Activated T-cell treated with anti-CD3 and anti-CD28 coated beads, Interleukin-2, amount 50 U/mL, for 72 hours (primary cell): ENCODE measurements at regions not wholly inside any gene's neighbourhood (a gene's known extent, or its start where the extent isn't known, plus 50 kb on each side); places are given as distances from the start of the nearest gene placed in this dataset.
"Not testable (repeated sequence)": the region's sequence is repeated elsewhere in the genome, so short reads cannot be mapped to it uniquely, and the experiment has no call there.

Experiments used
- ATAC-seq, 2 donors: fragments of 150-1000 bp; cut with Tn5 transposase; replicated peaks in 1 of 2; 2 replicates each; pipeline ENCODE4 v1.10.0; 2021; ENCODE audit warnings: moderate library complexity in 2 of 2, mild to moderate bottlenecking in 1 of 2
- DNase-seq, 2 donors: peaks; one replicate each; pipeline ENCODE4 v3.0.0; 2021 to 2022; ENCODE audit warnings: mixed read lengths in 1 of 2
- H3K27ac Mint-ChIP-seq: one replicate; pipeline ENCODE4 v1.8.0; 2022; ENCODE audit warnings: mild to moderate bottlenecking, moderate library complexity, mixed read lengths
- H3K27me3 Mint-ChIP-seq: one replicate; pipeline ENCODE4 v1.8.0; 2022; ENCODE audit warnings: low read depth, mixed read lengths
- H3K36me3 Mint-ChIP-seq, 2 donors: one replicate each; pipeline ENCODE4 v1.8.0; 2022; ENCODE audit warnings: mixed read lengths in 2 of 2, mild to moderate bottlenecking in 1 of 2; ENCODE audit not compliant: insufficient read depth in 2 of 2
- H3K4me1 Mint-ChIP-seq: one replicate; pipeline ENCODE4 v1.8.0; 2022; ENCODE audit warnings: low read depth, mixed read lengths
- H3K4me3 Mint-ChIP-seq, 2 donors: one replicate each; pipeline ENCODE4 v1.8.0; 2022; ENCODE audit warnings: mild to moderate bottlenecking in 2 of 2, mixed read lengths in 2 of 2, moderate library complexity in 2 of 2
- H3K9me3 Mint-ChIP-seq, 2 donors: one replicate each; pipeline ENCODE4 v1.8.0; 2022; ENCODE audit warnings: mixed read lengths in 2 of 2

DNA sequence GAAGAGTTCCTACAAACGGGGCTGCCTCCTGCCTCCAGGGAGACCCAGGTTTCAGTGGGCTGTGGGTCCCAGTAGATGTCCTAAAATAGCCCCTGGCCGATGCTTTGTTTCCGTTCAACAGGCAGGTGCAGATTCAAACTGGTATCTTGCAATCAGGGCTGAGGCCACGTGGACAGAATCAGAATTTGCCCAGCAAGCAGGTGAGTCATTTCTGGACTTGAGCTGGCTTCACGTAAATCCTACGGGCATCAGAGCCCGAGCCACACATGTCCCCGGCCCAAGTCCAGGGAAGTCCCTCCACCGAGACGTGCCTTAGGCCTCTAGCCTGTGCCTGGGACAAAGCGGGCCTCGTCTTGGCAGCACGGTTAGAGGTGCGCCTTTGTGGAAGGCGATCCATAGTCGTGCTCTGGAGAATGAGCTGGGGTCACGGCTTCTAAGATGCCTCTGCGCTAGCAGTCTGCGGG is 101.6 kb upstream of the FRMD1 start:
- H3K27me3 Mint-ChIP-seq: no peaks in the 10 kb centered on the region
- no peak for DNase-seq
- no peaks in the 10 kb centered on the region for H3K36me3 Mint-ChIP-seq
- H3K27ac Mint-ChIP-seq: no peak overlapping the region
- no peaks in the 10 kb centered on the region for H3K4me1 Mint-ChIP-seq
- H3K4me3 Mint-ChIP-seq: no peak overlapping the region
- no peaks in the 10 kb centered on the region for H3K9me3 Mint-ChIP-seq
- no peak for ATAC-seq

GRCh38 chr6:168179702-168180382 is 100.8 kb upstream of the FRMD1 start:
- no peaks in the 10 kb centered on the region for H3K27me3 Mint-ChIP-seq
- H3K4me3 Mint-ChIP-seq: no peak overlapping the region
- H3K27ac Mint-ChIP-seq: no peak overlapping the region
- ATAC-seq: no peak
- no peaks in the 10 kb centered on the region for H3K36me3 Mint-ChIP-seq
- DNase-seq: no peak
- no peaks in the 10 kb centered on the region for H3K4me1 Mint-ChIP-seq
- H3K9me3 Mint-ChIP-seq: no peaks in the 10 kb centered on the region

GRCh38 chr6:168179133-168179532 is 100.1 kb upstream of the FRMD1 start:
- DNase-seq: no peak
- no peak overlapping the region for H3K27ac Mint-ChIP-seq
- no peak overlapping the region for H3K4me3 Mint-ChIP-seq
- no peaks in the 10 kb centered on the region for H3K36me3 Mint-ChIP-seq
- H3K4me1 Mint-ChIP-seq: no peaks in the 10 kb centered on the region
- no peak for ATAC-seq
- no peaks in the 10 kb centered on the region for H3K9me3 Mint-ChIP-seq
- peaks cover 6% of the 10 kb centered on the region for H3K27me3 Mint-ChIP-seq

DNA sequence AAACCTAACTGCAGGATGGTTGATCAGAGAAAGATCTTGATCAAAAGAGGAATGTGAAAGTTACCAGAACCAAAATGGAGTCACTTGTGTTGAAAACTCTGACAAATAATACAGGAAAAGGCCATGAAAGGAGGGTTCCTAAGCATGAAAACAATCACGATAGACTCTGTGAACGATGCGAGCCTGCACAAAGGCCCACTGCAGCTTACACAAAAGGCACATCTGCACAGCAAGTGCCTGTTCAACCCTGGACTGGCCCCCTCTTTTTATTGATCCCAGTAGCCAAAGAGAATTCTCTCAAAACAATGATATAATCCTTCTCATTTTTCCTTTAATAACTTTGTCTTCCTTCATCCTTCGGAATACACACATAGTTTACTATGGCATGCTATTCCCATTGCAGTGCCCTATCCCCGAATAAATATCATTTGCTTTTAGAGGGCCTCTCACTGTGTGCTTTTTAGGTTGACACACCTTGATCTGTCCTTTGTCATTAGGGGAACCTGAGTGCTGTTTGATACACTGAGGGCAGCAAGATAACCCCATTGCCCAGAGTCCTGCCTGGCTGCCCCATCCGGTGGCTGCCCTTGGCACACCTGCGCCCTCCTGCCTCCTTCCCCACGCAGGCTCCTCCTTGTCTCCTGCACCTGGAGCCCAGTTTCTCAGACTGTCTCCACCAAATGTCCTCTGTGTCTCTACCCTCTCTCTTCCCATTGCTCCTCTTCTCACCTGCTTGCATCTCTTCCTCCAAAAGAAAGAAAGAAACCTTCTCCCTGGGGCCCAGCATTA is 98.3 kb upstream of the FRMD1 start:
- Mint-ChIP-seq H3K27ac (no peak overlapping the region), H3K9me3 (no peaks in the 10 kb centered on the region), H3K4me1 (no peaks in the 10 kb centered on the region), H3K4me3 (no peak overlapping the region), H3K36me3 (no peaks in the 10 kb centered on the region), H3K27me3 (peaks cover 16% of the 10 kb centered on the region)
- DNase-seq (no peak), ATAC-seq (no peak)

DNA sequence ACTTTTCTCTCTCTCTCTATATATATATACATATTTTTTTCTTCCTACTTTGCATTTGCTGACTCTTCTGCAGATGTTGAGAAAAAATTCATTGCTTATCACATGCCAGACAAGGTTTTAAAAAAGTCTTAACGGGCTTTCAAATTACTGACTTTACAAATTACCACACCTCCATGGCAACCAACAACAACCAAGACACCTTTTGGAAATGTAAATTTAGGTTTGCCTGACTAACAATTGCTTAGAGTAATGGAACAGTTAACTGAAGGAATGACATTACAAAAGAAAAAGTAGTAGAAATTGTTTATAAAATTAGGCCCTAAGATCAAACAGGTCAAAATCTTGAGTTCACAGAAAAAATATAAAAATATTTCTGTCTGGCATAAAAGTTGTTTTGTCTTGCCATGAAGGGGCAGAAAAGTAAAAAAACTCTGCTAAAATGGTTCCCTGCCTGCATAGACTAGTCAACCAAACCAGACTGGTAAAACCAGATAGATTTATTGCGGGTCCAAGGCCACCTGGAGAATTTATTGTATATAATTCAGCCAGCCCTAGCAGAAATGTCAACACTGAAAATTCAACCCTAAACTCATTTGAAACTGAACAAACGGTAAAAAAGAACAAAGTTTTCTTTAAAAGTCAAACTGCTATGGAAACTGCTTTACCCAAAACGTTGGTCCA is 92.8 kb upstream of the FRMD1 start:
- Mint-ChIP-seq H3K27me3 (peaks cover 16% of the 10 kb centered on the region), H3K36me3 (peaks cover 5 to 12% of the 10 kb centered on the region in 2 donors), H3K27ac (no peak overlapping the region)

GRCh38 chr6:168170841-168171601 is 92.0 kb upstream of the FRMD1 start:
- peaks cover 5 to 12% of the 10 kb centered on the region in 2 donors for H3K36me3 Mint-ChIP-seq
- peaks cover 1 to 8% of the 10 kb centered on the region in 2 donors for H3K9me3 Mint-ChIP-seq
- peaks cover 16% of the 10 kb centered on the region for H3K27me3 Mint-ChIP-seq
- H3K4me3 Mint-ChIP-seq: no peak overlapping the region
- DNase-seq (no peak), ATAC-seq (no peak)
- H3K27ac Mint-ChIP-seq: no peak overlapping the region
- H3K4me1 Mint-ChIP-seq: no peaks in the 10 kb centered on the region

More for the DNA sequence above, 92.8 kb upstream of the FRMD1 start:
- Mint-ChIP-seq H3K4me1 (no peaks in the 10 kb centered on the region), H3K9me3 (peaks cover 0 to 8% of the 10 kb centered on the region in 2 donors), H3K4me3 (no peak overlapping the region)
- ATAC-seq: no peak
- DNase-seq: no peak

DNA sequence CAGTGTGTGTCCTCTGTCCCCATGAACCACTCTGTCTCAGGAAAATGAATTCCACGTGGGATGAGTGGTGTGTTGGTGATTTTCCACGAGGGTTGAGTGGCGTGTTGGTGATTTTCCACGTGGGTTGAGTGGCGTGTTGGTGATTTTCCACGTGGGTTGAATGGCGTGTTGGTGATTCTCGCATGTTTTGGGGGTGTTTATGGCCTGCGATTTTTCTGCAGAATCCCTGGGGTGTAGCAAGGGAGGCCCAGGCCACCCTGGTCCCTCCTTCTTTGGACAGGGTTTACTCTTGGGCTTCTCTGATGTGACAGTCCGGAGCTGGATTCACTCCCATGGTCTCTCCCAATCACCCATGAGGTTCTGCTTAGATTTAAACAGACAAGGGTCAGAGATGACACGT is 90.6 kb upstream of the FRMD1 start:
- Mint-ChIP-seq H3K36me3 (peaks cover 5 to 12% of the 10 kb centered on the region in 2 donors), H3K27ac (no peak overlapping the region), H3K27me3 (peaks cover 14% of the 10 kb centered on the region), H3K4me1 (no peaks in the 10 kb centered on the region), H3K9me3 (peaks cover 1 to 8% of the 10 kb centered on the region in 2 donors), H3K4me3 (no peak overlapping the region)
- ATAC-seq (no peak), DNase-seq (no peak)

GRCh38 chr6:168168936-168169335 is 89.9 kb upstream of the FRMD1 start:
- H3K36me3 Mint-ChIP-seq: peaks cover 5 to 12% of the 10 kb centered on the region in 2 donors
- H3K9me3 Mint-ChIP-seq, H3K4me1 Mint-ChIP-seq, H3K4me3 Mint-ChIP-seq, DNase-seq, H3K27ac Mint-ChIP-seq, H3K27me3 Mint-ChIP-seq: not testable (repeated sequence)
- ATAC-seq: peak in 1 of 2 donors; percentile 38

DNA sequence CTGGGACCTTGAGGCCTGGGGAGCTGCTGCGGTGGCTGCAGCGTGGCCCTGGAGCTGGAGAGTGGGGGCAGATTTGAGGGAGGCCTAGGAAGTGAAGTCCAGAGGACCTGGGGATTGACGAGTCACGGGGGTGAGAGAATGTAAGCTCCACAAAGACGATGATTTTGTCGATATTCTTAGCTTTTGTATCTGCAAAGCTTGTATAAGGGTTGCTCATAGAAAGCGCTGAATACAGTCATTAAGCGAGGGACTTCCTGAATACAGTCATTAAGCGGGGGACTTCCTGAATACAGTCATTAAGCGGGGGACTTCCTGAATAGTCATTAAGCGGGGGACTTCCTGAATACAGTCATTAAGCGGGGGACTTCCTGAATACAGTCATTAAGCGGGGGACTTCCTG is 89.3 kb upstream of the FRMD1 start:
- not testable (repeated sequence) for DNase-seq, H3K9me3 Mint-ChIP-seq, H3K4me3 Mint-ChIP-seq, H3K27me3 Mint-ChIP-seq, H3K4me1 Mint-ChIP-seq, ATAC-seq
- Mint-ChIP-seq H3K27ac (peak overlapping the region; percentile 44), H3K36me3 (peaks cover 5 to 12% of the 10 kb centered on the region in 2 donors)

- Mint-ChIP-seq H3K27ac (peak overlapping the region; percentile 89), H3K9me3 (peaks cover 1 to 8% of the 10 kb centered on the region in 2 donors)
- DNase-seq: no peak
Observed at GRCh38 chr6:168167431-168168315, 88.7 kb upstream of the FRMD1 start.

DNA sequence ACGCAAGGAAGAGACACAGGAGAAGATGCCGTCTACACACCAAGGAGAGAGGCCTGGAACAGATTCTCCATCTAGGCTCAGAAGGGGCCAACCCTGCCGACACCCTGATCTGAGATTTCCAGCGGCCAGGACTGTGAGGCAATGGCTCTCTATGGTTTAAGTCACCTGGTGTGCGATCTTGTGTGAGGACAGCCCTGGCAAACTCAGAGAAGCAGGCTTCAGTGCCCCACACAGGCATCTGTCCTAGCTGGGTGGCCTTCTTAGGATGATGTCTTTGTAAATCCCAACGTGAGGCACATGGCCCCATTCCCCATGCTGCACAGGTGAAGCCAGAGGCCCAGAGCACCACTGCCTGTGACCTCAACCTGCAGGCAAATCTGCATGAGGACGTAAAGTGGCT is 87.6 kb upstream of the FRMD1 start:
- Mint-ChIP-seq H3K36me3 (peaks cover 5 to 12% of the 10 kb centered on the region in 2 donors), H3K4me3 (no peak overlapping the region)
- no peak for DNase-seq

More at GRCh38 chr6:168167431-168168315, 88.7 kb upstream of the FRMD1 start:
- H3K27me3 Mint-ChIP-seq: no peaks in the 10 kb centered on the region
- ATAC-seq: no peak
- no peak overlapping the region for H3K4me3 Mint-ChIP-seq
- no peaks in the 10 kb centered on the region for H3K4me1 Mint-ChIP-seq
- peaks cover 5 to 12% of the 10 kb centered on the region in 2 donors for H3K36me3 Mint-ChIP-seq

DNA sequence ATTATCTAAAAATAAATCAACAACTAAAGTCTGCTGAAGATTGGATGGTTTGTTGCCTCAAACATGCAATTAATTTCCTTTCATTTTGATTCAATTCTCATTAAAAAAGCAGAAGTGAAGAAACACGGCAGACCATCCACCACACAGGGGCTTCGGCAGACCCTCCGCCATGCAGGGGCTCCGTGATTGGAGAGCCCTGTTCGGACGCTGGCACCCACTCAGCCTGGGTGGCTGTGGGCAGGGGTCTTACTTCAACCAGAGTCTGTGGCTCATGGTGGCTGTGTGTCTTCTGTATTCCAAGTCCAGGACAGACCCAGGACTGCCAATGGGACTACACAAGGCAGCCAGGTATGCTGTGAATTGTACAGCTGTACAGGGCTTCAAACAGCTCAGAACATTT is 86.9 kb upstream of the FRMD1 start:
- Mint-ChIP-seq H3K27me3 (no peaks in the 10 kb centered on the region), H3K4me1 (no peaks in the 10 kb centered on the region)

More for the DNA sequence above, 87.6 kb upstream of the FRMD1 start:
- Mint-ChIP-seq H3K9me3 (peaks cover 1 to 8% of the 10 kb centered on the region in 2 donors), H3K27ac (no peak overlapping the region), H3K4me1 (no peaks in the 10 kb centered on the region), H3K27me3 (no peaks in the 10 kb centered on the region)
- no peak for ATAC-seq

More for the DNA sequence above, 86.9 kb upstream of the FRMD1 start:
- ATAC-seq (no peak), DNase-seq (no peak)
- no peak overlapping the region for H3K4me3 Mint-ChIP-seq
- peaks cover 1 to 8% of the 10 kb centered on the region in 2 donors for H3K9me3 Mint-ChIP-seq
- no peak overlapping the region for H3K27ac Mint-ChIP-seq
- peaks cover 5 to 12% of the 10 kb centered on the region in 2 donors for H3K36me3 Mint-ChIP-seq
